ENCODE measurements at regions not wholly inside any gene's neighbourhood (a gene's known extent, or its start where the extent isn't known, plus 50 kb on each side); places are given as distances from the start of the nearest gene placed in this dataset.
"Not testable (repeated sequence)": the region's sequence is repeated elsewhere in the genome, so short reads cannot be mapped to it uniquely, and the experiment has no call there.

- DNase-seq, result no peak
- no peak for TF ChIP-seq POLR2A (IDR thresholded peaks at IDR 0.05; ENCODE audit: low read length)
- no peak for TF ChIP-seq GATA1 (IDR thresholded peaks at IDR 0.05; ENCODE audit: low read depth, low read length)
Observed at GRCh38 chr6:795046-795685, 102.2 kb upstream of the EXOC2 start.

- no peak for TF ChIP-seq GATA1 (IDR thresholded peaks at IDR 0.05; ENCODE audit: low read depth, low read length)
- no peak for TF ChIP-seq POLR2A (IDR thresholded peaks at IDR 0.05; ENCODE audit: low read length)
- DNase-seq, result no peak
Observed at GRCh38 chr6:793261-793660, 100.3 kb upstream of the EXOC2 start.

- TF ChIP-seq GATA1 (IDR thresholded peaks at IDR 0.05; ENCODE audit: low read depth, low read length), result no peak
- no peak for TF ChIP-seq POLR2A (IDR thresholded peaks at IDR 0.05; ENCODE audit: low read length)
- no peak for DNase-seq
Observed at GRCh38 chr6:792662-793061, 99.7 kb upstream of the EXOC2 start.

GRCh38 chr6:788058-788457 lies 95.1 kb upstream of the EXOC2 start:
- TF ChIP-seq GATA1 (IDR thresholded peaks at IDR 0.05; ENCODE audit: low read depth, low read length) (no peak), POLR2A (IDR thresholded peaks at IDR 0.05; ENCODE audit: low read length) (no peak)
- no peak for DNase-seq

- peak; percentile 16 to 39 for DNase-seq
Observed at GRCh38 chr6:786946-787763, 94.2 kb upstream of the EXOC2 start.

GRCh38 chr6:783966-784735 lies 91.2 kb upstream of the EXOC2 start:
- TF ChIP-seq POLR2A (IDR thresholded peaks at IDR 0.05; ENCODE audit: low read length), result no peak
- TF ChIP-seq GATA1 (IDR thresholded peaks at IDR 0.05; ENCODE audit: low read depth, low read length), result no peak

More at GRCh38 chr6:786946-787763, 94.2 kb upstream of the EXOC2 start:
- TF ChIP-seq GATA1 (IDR thresholded peaks at IDR 0.05; ENCODE audit: low read depth, low read length), result no peak
- TF ChIP-seq POLR2A (IDR thresholded peaks at IDR 0.05; ENCODE audit: low read length), result no peak

GRCh38 chr6:782141-782540 lies 89.2 kb upstream of the EXOC2 start:
- no peak for TF ChIP-seq GATA1 (IDR thresholded peaks at IDR 0.05; ENCODE audit: low read depth, low read length)
- TF ChIP-seq POLR2A (IDR thresholded peaks at IDR 0.05; ENCODE audit: low read length), result no peak
- no peak for DNase-seq

More at GRCh38 chr6:783966-784735, 91.2 kb upstream of the EXOC2 start:
- DNase-seq, result no peak

- no peak for TF ChIP-seq GATA1 (IDR thresholded peaks at IDR 0.05; ENCODE audit: low read depth, low read length)
- no peak for TF ChIP-seq POLR2A (IDR thresholded peaks at IDR 0.05; ENCODE audit: low read length)
- DNase-seq, result peak; percentile 11 to 14
Observed at GRCh38 chr6:781350-781961, 88.5 kb upstream of the EXOC2 start.

- no peak for DNase-seq
- TF ChIP-seq GATA1 (IDR thresholded peaks at IDR 0.05; ENCODE audit: low read depth, low read length), result no peak
- no peak for TF ChIP-seq POLR2A (IDR thresholded peaks at IDR 0.05; ENCODE audit: low read length)
Observed at GRCh38 chr6:780706-781105, 87.8 kb upstream of the EXOC2 start.

- DNase-seq, result no peak
- no peak for TF ChIP-seq POLR2A (IDR thresholded peaks at IDR 0.05; ENCODE audit: low read length)
- TF ChIP-seq GATA1 (IDR thresholded peaks at IDR 0.05; ENCODE audit: low read depth, low read length), result no peak
Observed at GRCh38 chr6:776951-777350, 84.0 kb upstream of the EXOC2 start.

GRCh38 chr6:776528-776931 lies 83.6 kb upstream of the EXOC2 start:
- DNase-seq, result no peak

GRCh38 chr6:775863-776262 lies 82.9 kb upstream of the EXOC2 start:
- DNase-seq, result no peak
- TF ChIP-seq POLR2A (IDR thresholded peaks at IDR 0.05; ENCODE audit: low read length) (no peak), GATA1 (IDR thresholded peaks at IDR 0.05; ENCODE audit: low read depth, low read length) (no peak)

More at GRCh38 chr6:776528-776931, 83.6 kb upstream of the EXOC2 start:
- TF ChIP-seq POLR2A (IDR thresholded peaks at IDR 0.05; ENCODE audit: low read length) (no peak), GATA1 (IDR thresholded peaks at IDR 0.05; ENCODE audit: low read depth, low read length) (no peak)

GRCh38 chr6:771683-772082 lies 78.7 kb upstream of the EXOC2 start:
- DNase-seq, result not testable (repeated sequence)
